Effector memory CD8-positive, alpha-beta T cell (primary cell): ENCODE measurements at regions not wholly inside any gene's neighbourhood (a gene's known extent, or its start where the extent isn't known, plus 50 kb on each side); places are given as distances from the start of the nearest gene placed in this dataset.

Experiments
- ATAC-seq: fragments of 150-1000 bp; cut with Tn5 transposase; replicated peaks from 2 replicates; pipeline ENCODE4 v1.10.0; 2021; ENCODE audit warnings: mild to moderate bottlenecking, moderate library complexity
- DNase-seq, 3 experiments: peaks; one replicate each; pipeline ENCODE4 v3.0.0; 2021
- H3K27ac Mint-ChIP-seq, 2 donors: one replicate each; pipeline ENCODE4 v1.8.0; 2022; ENCODE audit warnings: mild to moderate bottlenecking in 2 of 2, mixed read lengths in 2 of 2, moderate library complexity in 2 of 2
- H3K27me3 Mint-ChIP-seq, 2 donors: one replicate each; pipeline ENCODE4 v1.8.0; 2022; ENCODE audit warnings: mixed read lengths in 2 of 2
- H3K36me3 Mint-ChIP-seq: one replicate; pipeline ENCODE4 v1.8.0; 2022; ENCODE audit warnings: mild to moderate bottlenecking, moderate library complexity, mixed read lengths; ENCODE audit not compliant: insufficient read depth
- H3K4me1 Mint-ChIP-seq, 2 donors: one replicate each; pipeline ENCODE4 v1.8.0; 2022; ENCODE audit warnings: low read depth in 2 of 2, mixed read lengths in 2 of 2
- H3K4me3 Mint-ChIP-seq, 2 donors: one replicate each; pipeline ENCODE4 v1.8.0; 2022; ENCODE audit warnings: mild to moderate bottlenecking in 2 of 2, mixed read lengths in 2 of 2, moderate library complexity in 2 of 2
- H3K9me3 Mint-ChIP-seq, 2 donors: one replicate each; pipeline ENCODE4 v1.8.0; 2022; ENCODE audit warnings: mixed read lengths in 2 of 2

- DNase-seq: no peak
- Mint-ChIP-seq H3K27me3 (peaks cover 28 to 58% of the 10 kb centered on the region in 2 donors), H3K36me3 (no peaks in the 10 kb centered on the region), H3K27ac (no peak overlapping the region), H3K9me3 (no peaks in the 10 kb centered on the region), H3K4me1 (peaks cover 0 to 4% of the 10 kb centered on the region in 2 donors), H3K4me3 (no peak overlapping the region)
- ATAC-seq: no peak
These were observed 163.1 kb downstream of the TTLL2 start for GRCh38 chr6:167487749-167488664.

DNA sequence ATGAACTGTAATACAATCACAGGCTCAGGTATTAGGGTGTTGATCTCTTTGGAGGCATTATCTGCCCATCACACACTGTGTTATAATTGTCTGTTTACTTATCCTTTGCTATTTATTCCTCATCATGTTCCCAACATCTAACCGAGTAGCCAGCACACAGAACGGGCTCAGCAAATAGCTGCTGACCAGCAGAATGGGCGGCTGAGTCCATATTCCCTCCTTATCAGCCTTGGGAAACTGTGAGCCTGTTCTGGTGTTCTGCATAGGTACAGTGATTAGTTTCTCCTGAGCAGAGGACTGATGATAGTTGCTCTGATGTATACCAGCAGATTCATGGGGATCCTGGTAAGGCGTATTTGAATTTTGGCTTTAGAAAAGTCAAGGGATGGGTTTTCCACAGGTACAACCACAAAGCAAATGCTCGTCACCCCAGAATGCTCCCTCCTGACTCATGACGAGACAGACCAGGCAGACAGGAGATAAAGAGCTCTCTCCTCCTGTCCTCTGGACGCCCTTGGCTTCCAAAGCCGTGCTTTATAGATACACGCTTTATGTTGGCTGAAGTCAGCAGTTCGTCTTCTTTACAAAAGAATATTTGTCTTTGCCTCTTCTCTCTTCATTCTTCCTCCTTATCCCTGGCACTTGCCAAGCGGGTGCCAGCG, 166.7 kb downstream of the TTLL2 start:
- ATAC-seq (no peak), DNase-seq (no peak)
- Mint-ChIP-seq H3K27ac (no peak overlapping the region), H3K4me1 (peaks cover 0 to 2% of the 10 kb centered on the region in 2 donors), H3K9me3 (no peaks in the 10 kb centered on the region), H3K36me3 (no peaks in the 10 kb centered on the region), H3K27me3 (peaks cover 33 to 46% of the 10 kb centered on the region in 2 donors), H3K4me3 (no peak overlapping the region)

DNA sequence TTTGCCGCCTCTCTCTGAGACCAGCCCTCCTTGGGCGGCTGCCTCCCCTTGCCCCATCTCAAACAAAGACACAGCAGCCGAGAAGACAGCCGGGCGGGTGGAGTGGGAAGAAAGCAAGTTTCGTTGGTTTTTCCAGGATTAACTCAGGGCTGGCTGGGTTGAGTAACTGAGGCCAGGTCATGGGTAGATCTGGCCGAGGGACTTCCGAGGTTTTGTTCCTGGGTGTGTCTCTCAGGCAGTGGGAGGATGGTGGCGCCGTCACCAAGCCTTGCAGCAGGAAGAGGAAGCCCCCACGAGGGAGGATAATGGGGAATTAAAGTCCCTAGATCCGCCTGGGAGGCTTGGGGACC, 167.2 kb downstream of the TTLL2 start:
- peaks cover 33 to 41% of the 10 kb centered on the region in 2 donors for H3K27me3 Mint-ChIP-seq
- H3K4me1 Mint-ChIP-seq: peaks cover 0 to 2% of the 10 kb centered on the region in 2 donors
- no peak overlapping the region for H3K27ac Mint-ChIP-seq
- no peak for DNase-seq
- H3K4me3 Mint-ChIP-seq: no peak overlapping the region
- no peaks in the 10 kb centered on the region for H3K36me3 Mint-ChIP-seq
- no peaks in the 10 kb centered on the region for H3K9me3 Mint-ChIP-seq
- no peak for ATAC-seq

DNA sequence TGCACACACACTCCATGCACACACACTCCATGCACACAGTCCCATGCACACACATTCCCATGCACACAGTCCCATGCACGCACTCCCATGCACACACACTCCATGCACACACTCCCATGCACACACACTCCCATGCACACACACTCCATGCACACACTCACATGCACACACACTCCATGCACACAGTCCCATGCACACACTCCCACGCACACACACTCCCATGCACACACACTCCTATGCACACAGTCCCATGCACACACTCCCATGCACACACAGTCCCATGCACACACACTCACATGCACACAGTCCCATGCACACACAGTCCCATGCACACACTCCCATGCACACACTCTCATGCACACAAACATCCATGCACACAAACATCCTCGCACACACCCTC, 168.4 kb downstream of the TTLL2 start:
- DNase-seq: no peak
- Mint-ChIP-seq H3K27me3 (peaks cover 25 to 34% of the 10 kb centered on the region in 2 donors), H3K27ac (no peak overlapping the region), H3K36me3 (no peaks in the 10 kb centered on the region), H3K4me1 (peaks cover 0 to 1% of the 10 kb centered on the region in 2 donors), H3K9me3 (no peaks in the 10 kb centered on the region), H3K4me3 (no peak overlapping the region)
- no peak for ATAC-seq

DNA sequence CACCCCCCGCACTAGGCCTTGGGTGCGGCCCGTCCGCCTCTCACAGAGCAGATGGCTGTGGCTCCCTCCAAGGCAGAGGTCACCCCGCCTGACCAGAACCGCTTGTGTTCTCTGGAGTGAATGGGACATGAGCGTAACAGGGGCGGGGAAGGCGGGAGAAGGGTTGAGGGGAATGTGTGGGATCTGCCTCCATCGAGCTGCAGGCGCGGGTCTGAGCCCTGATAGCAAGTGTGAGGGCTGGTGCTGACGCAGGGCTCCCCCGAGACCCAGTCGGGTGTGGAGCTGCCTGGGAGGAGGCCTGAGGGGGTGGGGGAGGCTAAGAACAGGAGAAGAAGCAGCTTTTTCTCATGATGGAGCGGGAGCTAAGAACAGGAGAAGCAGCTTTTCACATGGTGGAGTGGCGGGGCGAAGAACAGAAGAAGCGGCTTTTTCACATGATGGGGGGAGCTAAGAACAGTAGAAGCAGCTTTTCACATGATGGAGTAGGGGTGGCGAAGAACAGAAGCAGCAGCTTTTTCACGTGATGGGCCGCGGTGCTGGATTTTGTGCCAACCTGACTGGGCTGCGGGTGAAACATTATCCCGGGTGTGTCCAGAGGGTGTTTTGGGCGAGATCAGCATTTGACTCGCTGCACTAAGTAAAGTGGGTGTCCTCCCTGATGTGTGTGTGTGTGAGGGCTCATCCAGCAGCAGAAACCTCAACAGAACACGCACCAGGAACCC, 169.3 kb downstream of the TTLL2 start:
- no peaks in the 10 kb centered on the region for H3K4me1 Mint-ChIP-seq
- no peak overlapping the region for H3K27ac Mint-ChIP-seq
- H3K9me3 Mint-ChIP-seq: no peaks in the 10 kb centered on the region
- peaks cover 23 to 31% of the 10 kb centered on the region in 2 donors for H3K27me3 Mint-ChIP-seq
- ATAC-seq (no peak), DNase-seq (no peak)
- no peaks in the 10 kb centered on the region for H3K36me3 Mint-ChIP-seq
- H3K4me3 Mint-ChIP-seq: no peak overlapping the region

- DNase-seq: no peak
- ATAC-seq: no peak
- H3K36me3 Mint-ChIP-seq: no peaks in the 10 kb centered on the region
- H3K27me3 Mint-ChIP-seq: peaks cover 23 to 31% of the 10 kb centered on the region in 2 donors
- no peaks in the 10 kb centered on the region for H3K4me1 Mint-ChIP-seq
- H3K9me3 Mint-ChIP-seq: no peaks in the 10 kb centered on the region
- H3K4me3 Mint-ChIP-seq: no peak overlapping the region
- H3K27ac Mint-ChIP-seq: no peak overlapping the region
These were observed 170.0 kb downstream of the TTLL2 start for GRCh38 chr6:167494698-167495435.

GRCh38 chr6:167495506-167496401, 170.9 kb downstream of the TTLL2 start:
- DNase-seq (no peak), ATAC-seq (no peak)
- H3K27ac Mint-ChIP-seq: no peak overlapping the region
- H3K4me3 Mint-ChIP-seq: no peak overlapping the region
- H3K27me3 Mint-ChIP-seq: peaks cover 23 to 31% of the 10 kb centered on the region in 2 donors
- H3K4me1 Mint-ChIP-seq: no peaks in the 10 kb centered on the region
- no peaks in the 10 kb centered on the region for H3K9me3 Mint-ChIP-seq
- H3K36me3 Mint-ChIP-seq: no peaks in the 10 kb centered on the region

DNA sequence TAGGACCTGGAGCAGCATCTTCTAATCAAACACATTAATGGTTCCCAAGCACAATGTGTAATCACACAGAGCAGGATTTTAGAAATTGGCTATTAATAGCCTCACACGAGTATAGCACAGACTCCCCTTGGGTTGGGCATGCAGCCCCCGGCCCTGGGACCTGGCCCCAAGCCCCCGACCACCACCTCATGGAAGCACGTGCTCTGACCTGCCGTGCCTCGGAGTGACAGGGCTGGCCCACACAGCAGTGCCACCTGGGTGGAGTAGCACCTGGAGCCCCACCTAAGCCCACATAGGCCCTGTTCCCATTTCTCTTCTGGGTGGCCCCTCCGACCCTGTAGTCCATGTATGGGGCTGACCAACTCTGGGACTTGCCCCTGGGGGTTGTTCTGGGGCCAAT, 171.8 kb downstream of the TTLL2 start:
- no peaks in the 10 kb centered on the region for H3K4me1 Mint-ChIP-seq
- H3K4me3 Mint-ChIP-seq: no peak overlapping the region
- ATAC-seq: no peak
- H3K27ac Mint-ChIP-seq: no peak overlapping the region
- no peak for DNase-seq
- peaks cover 14 to 28% of the 10 kb centered on the region in 2 donors for H3K27me3 Mint-ChIP-seq
- H3K9me3 Mint-ChIP-seq: no peaks in the 10 kb centered on the region
- H3K36me3 Mint-ChIP-seq: no peaks in the 10 kb centered on the region

DNA sequence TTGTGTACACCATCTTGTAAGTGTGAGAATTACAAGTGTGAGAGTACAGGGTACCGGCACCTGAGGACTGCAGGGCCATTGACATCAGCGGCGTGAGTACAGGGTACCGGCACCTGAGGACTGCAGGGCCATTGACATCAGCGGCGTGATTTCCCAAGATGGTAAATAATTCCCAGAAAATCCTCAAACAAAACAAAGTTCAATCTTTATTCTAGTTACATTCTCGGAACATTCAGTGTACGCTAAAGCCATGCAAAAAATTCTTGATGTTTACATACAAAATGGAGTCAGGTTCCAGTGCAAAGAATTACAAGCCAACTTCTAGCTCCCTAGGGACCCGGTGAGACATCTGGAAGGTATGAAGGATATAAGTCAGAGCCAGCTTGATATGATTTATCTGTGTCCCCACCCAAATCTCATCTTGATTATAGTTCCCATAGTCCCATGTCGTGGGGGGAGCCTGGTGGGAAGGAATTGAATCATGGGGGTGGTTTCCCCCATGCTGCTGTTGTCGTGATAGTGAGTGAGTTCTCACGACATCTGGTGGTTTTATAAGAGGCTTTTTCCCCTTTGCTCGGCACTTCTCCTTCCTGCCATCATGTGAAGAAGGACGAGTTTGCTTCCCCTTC, 172.7 kb downstream of the TTLL2 start:
- Mint-ChIP-seq H3K36me3 (no peaks in the 10 kb centered on the region), H3K9me3 (no peaks in the 10 kb centered on the region), H3K4me1 (no peaks in the 10 kb centered on the region), H3K27me3 (peaks cover 14 to 29% of the 10 kb centered on the region in 2 donors), H3K27ac (no peak overlapping the region), H3K4me3 (no peak overlapping the region)
- ATAC-seq (no peak), DNase-seq (no peak)

- H3K4me1 Mint-ChIP-seq: no peaks in the 10 kb centered on the region
- no peak for DNase-seq
- ATAC-seq: no peak
- peaks cover 14 to 19% of the 10 kb centered on the region in 2 donors for H3K27me3 Mint-ChIP-seq
- no peaks in the 10 kb centered on the region for H3K36me3 Mint-ChIP-seq
- no peaks in the 10 kb centered on the region for H3K9me3 Mint-ChIP-seq
- no peak overlapping the region for H3K27ac Mint-ChIP-seq
- no peak overlapping the region for H3K4me3 Mint-ChIP-seq
These were observed 174.3 kb downstream of the TTLL2 start for GRCh38 chr6:167499161-167499660.

DNA sequence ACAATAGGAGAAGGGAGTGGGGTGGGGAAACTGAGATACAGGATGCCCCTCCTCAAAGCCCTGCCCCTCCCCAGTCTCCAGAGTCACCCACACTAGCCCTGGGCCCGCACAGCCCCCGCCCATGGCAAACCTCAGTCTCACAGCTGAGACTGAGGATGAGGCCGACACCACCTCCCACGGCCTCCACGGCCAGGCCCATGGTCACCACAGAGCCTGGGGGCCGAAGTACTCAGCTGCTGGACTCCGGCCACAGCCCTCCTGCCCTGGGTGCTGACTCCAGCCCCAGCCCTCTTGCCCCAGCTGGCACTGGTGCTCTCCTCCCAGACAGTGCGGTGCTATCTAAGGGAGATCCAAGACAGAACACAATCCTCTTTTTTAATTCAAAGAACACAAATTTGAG, 176.1 kb downstream of the TTLL2 start:
- H3K9me3 Mint-ChIP-seq: no peaks in the 10 kb centered on the region
- no peak overlapping the region for H3K4me3 Mint-ChIP-seq
- DNase-seq (no peak), ATAC-seq (no peak)
- H3K27me3 Mint-ChIP-seq: peaks cover 6 to 19% of the 10 kb centered on the region in 2 donors
- H3K27ac Mint-ChIP-seq: no peak overlapping the region
- H3K4me1 Mint-ChIP-seq: no peaks in the 10 kb centered on the region
- H3K36me3 Mint-ChIP-seq: no peaks in the 10 kb centered on the region

- Mint-ChIP-seq H3K36me3 (no peaks in the 10 kb centered on the region), H3K4me1 (no peaks in the 10 kb centered on the region)
These were observed 177.0 kb downstream of the TTLL2 start for GRCh38 chr6:167501831-167502385.

More at GRCh38 chr6:167501831-167502385, 177.0 kb downstream of the TTLL2 start:
- DNase-seq: no peak
- no peak overlapping the region for H3K27ac Mint-ChIP-seq
- no peak for ATAC-seq
- peaks cover 0 to 19% of the 10 kb centered on the region in 2 donors for H3K27me3 Mint-ChIP-seq
- H3K9me3 Mint-ChIP-seq: no peaks in the 10 kb centered on the region
- H3K4me3 Mint-ChIP-seq: no peak overlapping the region
